Liver (tissue), 8 donors: ENCODE measurements at regions not wholly inside any gene's neighbourhood (a gene's known extent, or its start where the extent isn't known, plus 50 kb on each side); places are given as distances from the start of the nearest gene placed in this dataset.

Experiments
- DNase-seq: peaks from one replicate; pipeline ENCODE4 v3.0.0-alpha.2; 2017; ENCODE audit warnings: low spot score
- H3K27ac ChIP-seq, 2 donors: one replicate each; pipeline ENCODE4 v1.7.0; 2013; ENCODE audit warnings: inconsistent platforms in 2 of 2, low read length in 2 of 2, control low read depth in 1 of 2, low read depth in 1 of 2, mild to moderate bottlenecking in 1 of 2
- H3K27me3 ChIP-seq, 4 donors: one replicate each; pipeline versions ENCODE4 v1.6.1 to v1.7.0; 2013; ENCODE audit warnings: low read length in 3 of 4, inconsistent platforms in 1 of 4, mild to moderate bottlenecking in 1 of 4, moderate library complexity in 1 of 4; ENCODE audit not compliant: control insufficient read depth in 4 of 4, insufficient read depth in 4 of 4
- H3K36me3 ChIP-seq, 4 donors: one replicate each; pipeline versions ENCODE4 v1.6.1 to v1.7.0; 2013; ENCODE audit warnings: low read length in 3 of 4, mild to moderate bottlenecking in 3 of 4, low read depth in 1 of 4, moderate library complexity in 1 of 4; ENCODE audit not compliant: control insufficient read depth in 4 of 4, insufficient read depth in 3 of 4
- H3K4me1 ChIP-seq, 4 donors: one replicate each; pipeline versions ENCODE4 v1.6.1 to v1.7.0; 2013; ENCODE audit warnings: low read length in 3 of 4, mild to moderate bottlenecking in 3 of 4, moderate library complexity in 1 of 4; ENCODE audit not compliant: control insufficient read depth in 4 of 4, insufficient read depth in 4 of 4
- H3K4me3 ChIP-seq, 3 donors: one replicate each; pipeline versions ENCODE4 v1.6.1 to v1.7.0; 2013; ENCODE audit warnings: low read length in 3 of 3, control low read depth in 1 of 3, low read depth in 1 of 3, mild to moderate bottlenecking in 1 of 3
- H3K9ac ChIP-seq, 2 donors: one replicate each; pipeline ENCODE4 v1.7.0; 2013; ENCODE audit warnings: low read length in 2 of 2, mild to moderate bottlenecking in 2 of 2, moderate library complexity in 2 of 2, control low read depth in 1 of 2, low read depth in 1 of 2
- H3K9me3 ChIP-seq, 4 donors: one replicate each; pipeline versions ENCODE4 v1.6.1 to v1.7.0; 2013; ENCODE audit warnings: low read length in 3 of 4; ENCODE audit not compliant: control insufficient read depth in 4 of 4
- EGR1 ChIP-seq, 2 donors: IDR thresholded peaks; 2 replicates each; pipeline ENCODE4 v1.6.1; 2016 to 2018; ENCODE audit warnings: antibody characterized with exemption in 2 of 2, low read depth in 2 of 2
- FOXA1 ChIP-seq: IDR thresholded peaks from 2 replicates; pipeline ENCODE4 v1.6.1; 2016; ENCODE audit warnings: antibody characterized with exemption
- FOXA2 ChIP-seq: IDR thresholded peaks from 2 replicates; pipeline ENCODE4 v1.6.1; 2016; ENCODE audit warnings: antibody characterized with exemption
- GABPA ChIP-seq, 2 donors: IDR thresholded peaks in 1 of 2; conservative IDR thresholded peaks in 1 of 2; 2 replicates each; pipeline ENCODE4 v1.6.1; 2016; ENCODE audit warnings: antibody characterized with exemption in 2 of 2, mild to moderate bottlenecking in 1 of 2, moderate library complexity in 1 of 2
- HNF4A ChIP-seq, 2 donors: conservative IDR thresholded peaks; 2 replicates each; pipeline ENCODE4 v1.6.1; 2016; ENCODE audit warnings: antibody characterized with exemption in 2 of 2, mild to moderate bottlenecking in 2 of 2
- HNF4G ChIP-seq: IDR thresholded peaks from 2 replicates; pipeline ENCODE4 v1.6.1; 2016; ENCODE audit warnings: antibody characterized with exemption
- NR2F2 ChIP-seq: IDR thresholded peaks from 2 replicates; pipeline ENCODE4 v1.6.1; 2016; ENCODE audit warnings: antibody characterized with exemption
- RAD21 ChIP-seq, 2 donors: IDR thresholded peaks; 2 replicates each; pipeline ENCODE4 v1.6.1; 2016; ENCODE audit warnings: antibody characterized with exemption in 2 of 2, mild to moderate bottlenecking in 2 of 2
- RXRA ChIP-seq, 2 donors: IDR thresholded peaks; 2 replicates each; pipeline ENCODE4 v1.6.1; 2017 to 2018; ENCODE audit warnings: antibody characterized with exemption in 2 of 2, mild to moderate bottlenecking in 1 of 2
- SP1 ChIP-seq: IDR thresholded peaks from 2 replicates; pipeline ENCODE4 v1.6.1; 2018; ENCODE audit warnings: antibody characterized with exemption, mild to moderate bottlenecking
- TAF1 ChIP-seq: conservative IDR thresholded peaks from 2 replicates; pipeline ENCODE4 v1.6.1; 2016; ENCODE audit warnings: antibody characterized with exemption, mild to moderate bottlenecking
- YY1 ChIP-seq: IDR thresholded peaks from 2 replicates; pipeline ENCODE4 v1.6.1; 2016; ENCODE audit warnings: antibody characterized with exemption, mild to moderate bottlenecking
- WGBS: extraction: QIAGEN DNeasy Blood & Tissue Kit; methylation state at CpG from one replicate; pipeline ENCODE4 v1.1.7; 2013; 5-methylcytosine and 5-hydroxymethylcytosine counted together
- TF ChIP-seq, protein P1 (sequence below): IDR thresholded peaks from 2 replicates; pipeline ENCODE4 v1.6.1; 2016; ENCODE audit warnings: antibody characterized with exemption
- TF ChIP-seq, protein P2 (sequence below): IDR thresholded peaks from 2 replicates; pipeline ENCODE4 v1.6.1; 2016; ENCODE audit warnings: antibody characterized with exemption, mild to moderate bottlenecking
- TF ChIP-seq, protein P3 (sequence below): fragments of 150-350 bp; IDR thresholded peaks from 2 replicates; pipeline ENCODE4 v1.5.1; 2017; ENCODE audit warnings: improper control_type of control experiment, low read depth, low read length; ENCODE audit not compliant: missing input control
- TF ChIP-seq, protein P4 (sequence below): IDR thresholded peaks from 2 replicates; pipeline ENCODE4 v1.6.1; 2016; ENCODE audit warnings: antibody characterized with exemption
- TF ChIP-seq, protein P5 (sequence below): IDR thresholded peaks from 2 replicates; pipeline ENCODE4 v1.6.1; 2016; ENCODE audit warnings: antibody characterized with exemption
- donor health status: healthy.
- donor health status: healthy.
- donor health status: healthy.
- donor health status: healthy.
- donor health status: healthy.

DNA sequence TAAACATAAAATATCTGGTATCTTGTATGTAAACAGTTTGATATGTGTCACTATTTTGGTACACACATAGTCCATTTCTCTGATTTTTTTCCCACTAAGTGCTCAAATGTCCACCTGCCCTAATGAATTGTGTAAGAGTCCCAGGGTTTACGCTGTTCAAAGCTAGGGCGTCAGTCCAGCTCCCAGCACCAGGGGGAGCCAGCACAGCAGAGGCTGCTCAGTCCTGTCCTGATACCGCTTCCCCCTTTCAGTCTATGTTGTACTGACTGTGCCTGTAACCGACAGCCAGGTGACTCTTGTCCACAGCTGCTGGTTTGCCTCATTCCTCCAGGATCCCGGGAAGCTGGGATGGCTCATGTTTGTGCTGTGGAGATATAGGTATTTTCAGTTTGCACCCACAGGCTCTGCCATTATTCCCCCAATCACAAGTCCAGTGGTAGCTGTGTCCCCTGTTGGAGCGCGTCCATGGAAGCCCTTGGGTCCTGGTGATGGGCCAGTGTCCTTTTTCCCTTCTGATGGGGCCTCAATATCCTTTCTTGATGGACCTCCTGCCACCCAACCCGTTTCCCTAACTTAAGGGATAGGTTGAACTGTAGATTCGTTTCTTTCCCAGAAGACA lies 242.0 kb downstream of the NEDD1 start:
- Histone ChIP-seq H3K9me3 (no peaks in the 10 kb centered on the region), H3K4me1 (no peaks in the 10 kb centered on the region), H3K27ac (no peak overlapping the region), H3K4me3 (no peak overlapping the region), H3K9ac (no peak overlapping the region), H3K36me3 (no peaks in the 10 kb centered on the region), H3K27me3 (peaks cover 0 to 5% (median 0%) of the 10 kb centered on the region in 4 donors)
- 43% methylated on average over 9 of the region's 9 CpGs for WGBS
- DNase-seq, result peak; percentile 75
- TF ChIP-seq HNF4A (conservative IDR thresholded peaks at IDR 0.05) (peak in 1 of 2 donors; percentile 14), FOXA2 (no peak), EGR1 (IDR thresholded peaks at IDR 0.05; ENCODE audit: low read depth in 2 of 2) (no peak), RXRA (IDR thresholded peaks at IDR 0.05) (no peak), NR2F2 (no peak), GABPA (IDR thresholded peaks at IDR 0.05 in 1 of 2, conservative IDR thresholded peaks at IDR 0.05 in 1 of 2) (no peak), RAD21 (IDR thresholded peaks at IDR 0.05) (peak; percentile 81 to 90), SP1 (no peak), FOXA1 (no peak), HNF4G (no peak), YY1 (no peak)
- TF ChIP-seq, protein P1, sequence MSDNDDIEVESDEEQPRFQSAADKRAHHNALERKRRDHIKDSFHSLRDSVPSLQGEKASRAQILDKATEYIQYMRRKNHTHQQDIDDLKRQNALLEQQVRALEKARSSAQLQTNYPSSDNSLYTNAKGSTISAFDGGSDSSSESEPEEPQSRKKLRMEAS, result no peak
- TF ChIP-seq, protein P2, sequence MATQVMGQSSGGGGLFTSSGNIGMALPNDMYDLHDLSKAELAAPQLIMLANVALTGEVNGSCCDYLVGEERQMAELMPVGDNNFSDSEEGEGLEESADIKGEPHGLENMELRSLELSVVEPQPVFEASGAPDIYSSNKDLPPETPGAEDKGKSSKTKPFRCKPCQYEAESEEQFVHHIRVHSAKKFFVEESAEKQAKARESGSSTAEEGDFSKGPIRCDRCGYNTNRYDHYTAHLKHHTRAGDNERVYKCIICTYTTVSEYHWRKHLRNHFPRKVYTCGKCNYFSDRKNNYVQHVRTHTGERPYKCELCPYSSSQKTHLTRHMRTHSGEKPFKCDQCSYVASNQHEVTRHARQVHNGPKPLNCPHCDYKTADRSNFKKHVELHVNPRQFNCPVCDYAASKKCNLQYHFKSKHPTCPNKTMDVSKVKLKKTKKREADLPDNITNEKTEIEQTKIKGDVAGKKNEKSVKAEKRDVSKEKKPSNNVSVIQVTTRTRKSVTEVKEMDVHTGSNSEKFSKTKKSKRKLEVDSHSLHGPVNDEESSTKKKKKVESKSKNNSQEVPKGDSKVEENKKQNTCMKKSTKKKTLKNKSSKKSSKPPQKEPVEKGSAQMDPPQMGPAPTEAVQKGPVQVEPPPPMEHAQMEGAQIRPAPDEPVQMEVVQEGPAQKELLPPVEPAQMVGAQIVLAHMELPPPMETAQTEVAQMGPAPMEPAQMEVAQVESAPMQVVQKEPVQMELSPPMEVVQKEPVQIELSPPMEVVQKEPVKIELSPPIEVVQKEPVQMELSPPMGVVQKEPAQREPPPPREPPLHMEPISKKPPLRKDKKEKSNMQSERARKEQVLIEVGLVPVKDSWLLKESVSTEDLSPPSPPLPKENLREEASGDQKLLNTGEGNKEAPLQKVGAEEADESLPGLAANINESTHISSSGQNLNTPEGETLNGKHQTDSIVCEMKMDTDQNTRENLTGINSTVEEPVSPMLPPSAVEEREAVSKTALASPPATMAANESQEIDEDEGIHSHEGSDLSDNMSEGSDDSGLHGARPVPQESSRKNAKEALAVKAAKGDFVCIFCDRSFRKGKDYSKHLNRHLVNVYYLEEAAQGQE, result no peak
- TF ChIP-seq, protein P3, sequence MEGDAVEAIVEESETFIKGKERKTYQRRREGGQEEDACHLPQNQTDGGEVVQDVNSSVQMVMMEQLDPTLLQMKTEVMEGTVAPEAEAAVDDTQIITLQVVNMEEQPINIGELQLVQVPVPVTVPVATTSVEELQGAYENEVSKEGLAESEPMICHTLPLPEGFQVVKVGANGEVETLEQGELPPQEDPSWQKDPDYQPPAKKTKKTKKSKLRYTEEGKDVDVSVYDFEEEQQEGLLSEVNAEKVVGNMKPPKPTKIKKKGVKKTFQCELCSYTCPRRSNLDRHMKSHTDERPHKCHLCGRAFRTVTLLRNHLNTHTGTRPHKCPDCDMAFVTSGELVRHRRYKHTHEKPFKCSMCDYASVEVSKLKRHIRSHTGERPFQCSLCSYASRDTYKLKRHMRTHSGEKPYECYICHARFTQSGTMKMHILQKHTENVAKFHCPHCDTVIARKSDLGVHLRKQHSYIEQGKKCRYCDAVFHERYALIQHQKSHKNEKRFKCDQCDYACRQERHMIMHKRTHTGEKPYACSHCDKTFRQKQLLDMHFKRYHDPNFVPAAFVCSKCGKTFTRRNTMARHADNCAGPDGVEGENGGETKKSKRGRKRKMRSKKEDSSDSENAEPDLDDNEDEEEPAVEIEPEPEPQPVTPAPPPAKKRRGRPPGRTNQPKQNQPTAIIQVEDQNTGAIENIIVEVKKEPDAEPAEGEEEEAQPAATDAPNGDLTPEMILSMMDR, result peak; percentile 82

DNA sequence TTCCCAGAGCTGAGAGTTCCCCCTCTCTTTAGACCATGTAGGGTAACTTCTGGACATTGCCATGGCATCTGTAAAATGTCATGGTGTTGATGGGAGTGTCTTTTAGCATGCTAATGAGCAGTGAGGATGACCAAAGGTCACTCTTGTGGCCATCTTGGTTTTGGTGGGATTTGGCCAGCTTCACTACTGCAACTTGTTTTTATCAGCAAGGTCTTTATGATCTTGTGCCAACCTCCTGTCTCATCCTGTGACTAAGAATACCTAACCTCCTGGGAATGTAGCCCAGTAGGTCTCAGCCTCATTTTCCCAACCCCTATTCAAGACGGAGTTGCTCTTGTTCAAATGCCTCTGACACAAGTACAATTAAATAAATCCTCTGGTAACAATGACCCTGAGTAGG lies 244.4 kb downstream of the NEDD1 start:
- TF ChIP-seq TAF1 (no peak), HNF4G (no peak), RAD21 (IDR thresholded peaks at IDR 0.05) (no peak), NR2F2 (no peak), EGR1 (IDR thresholded peaks at IDR 0.05; ENCODE audit: low read depth in 2 of 2) (no peak), FOXA2 (no peak)
- TF ChIP-seq, protein P4, sequence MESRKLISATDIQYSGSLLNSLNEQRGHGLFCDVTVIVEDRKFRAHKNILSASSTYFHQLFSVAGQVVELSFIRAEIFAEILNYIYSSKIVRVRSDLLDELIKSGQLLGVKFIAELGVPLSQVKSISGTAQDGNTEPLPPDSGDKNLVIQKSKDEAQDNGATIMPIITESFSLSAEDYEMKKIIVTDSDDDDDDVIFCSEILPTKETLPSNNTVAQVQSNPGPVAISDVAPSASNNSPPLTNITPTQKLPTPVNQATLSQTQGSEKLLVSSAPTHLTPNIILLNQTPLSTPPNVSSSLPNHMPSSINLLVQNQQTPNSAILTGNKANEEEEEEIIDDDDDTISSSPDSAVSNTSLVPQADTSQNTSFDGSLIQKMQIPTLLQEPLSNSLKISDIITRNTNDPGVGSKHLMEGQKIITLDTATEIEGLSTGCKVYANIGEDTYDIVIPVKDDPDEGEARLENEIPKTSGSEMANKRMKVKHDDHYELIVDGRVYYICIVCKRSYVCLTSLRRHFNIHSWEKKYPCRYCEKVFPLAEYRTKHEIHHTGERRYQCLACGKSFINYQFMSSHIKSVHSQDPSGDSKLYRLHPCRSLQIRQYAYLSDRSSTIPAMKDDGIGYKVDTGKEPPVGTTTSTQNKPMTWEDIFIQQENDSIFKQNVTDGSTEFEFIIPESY, result no peak
- TF ChIP-seq, protein P5, sequence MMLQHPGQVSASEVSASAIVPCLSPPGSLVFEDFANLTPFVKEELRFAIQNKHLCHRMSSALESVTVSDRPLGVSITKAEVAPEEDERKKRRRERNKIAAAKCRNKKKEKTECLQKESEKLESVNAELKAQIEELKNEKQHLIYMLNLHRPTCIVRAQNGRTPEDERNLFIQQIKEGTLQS, result no peak
- TF ChIP-seq, protein P1, result no peak
- TF ChIP-seq, protein P3, result no peak
- WGBS, result 77% methylated on average over 1 of the region's 1 CpG
- Histone ChIP-seq H3K9me3 (no peaks in the 10 kb centered on the region), H3K27me3 (peaks cover 0 to 3% (median 0%) of the 10 kb centered on the region in 4 donors), H3K4me3 (no peak overlapping the region), H3K27ac (no peak overlapping the region), H3K36me3 (no peaks in the 10 kb centered on the region), H3K9ac (no peak overlapping the region), H3K4me1 (no peaks in the 10 kb centered on the region)
- DNase-seq, result no peak
